ENCODE measurements at regions not wholly inside any gene's neighbourhood (a gene's known extent, or its start where the extent isn't known, plus 50 kb on each side); places are given as distances from the start of the nearest gene placed in this dataset.
"Not testable (repeated sequence)": the region's sequence is repeated elsewhere in the genome, so short reads cannot be mapped to it uniquely, and the experiment has no call there.

GRCh38 chr13:74266309-74266708 lies 132.1 kb upstream of the KLF12 start:
- Histone ChIP-seq H3K27me3 (no peaks in the 10 kb centered on the region), H3K4me1 (no peaks in the 10 kb centered on the region), H3K4me3 (no peak overlapping the region), H3K27ac (no peak overlapping the region), H3K9me3 (peaks cover 0 to 7% (median 0%) of the 10 kb centered on the region in 3 donors), H3K36me3 (no peaks in the 10 kb centered on the region)
- no peak for ATAC-seq
- intact Hi-C loops (cut with DNase I; ENCODE audit: low total_unique reads) (no loop called here), in situ Hi-C loops (cut with MboI; ENCODE audit: low sequenced_read_pairs in 4 of 4) (no loop called here)
- no peak for TF ChIP-seq CTCF (IDR thresholded peaks at IDR 0.05 in 4 of 5, conservative IDR thresholded peaks at IDR 0.05 in 1 of 5)
- no peak for TF ChIP-seq POLR2A (IDR thresholded peaks at IDR 0.05)
- DNase-seq, result no peak

- no peak overlapping the region for H3K4me3 ChIP-seq
- H3K4me1 ChIP-seq, result no peaks in the 10 kb centered on the region
- TF ChIP-seq CTCF (IDR thresholded peaks at IDR 0.05 in 4 of 5, conservative IDR thresholded peaks at IDR 0.05 in 1 of 5) (no peak), POLR2A (IDR thresholded peaks at IDR 0.05) (no peak)
- H3K36me3 ChIP-seq, result no peaks in the 10 kb centered on the region
- no peak for DNase-seq
- H3K27me3 ChIP-seq, result no peaks in the 10 kb centered on the region
- ATAC-seq, result no peak
- in situ Hi-C loops (cut with MboI; ENCODE audit: low sequenced_read_pairs in 4 of 4) (no loop called here), intact Hi-C loops (cut with DNase I; ENCODE audit: low total_unique reads) (no loop called here)
- H3K27ac ChIP-seq, result no peak overlapping the region
- H3K9me3 ChIP-seq, result peaks cover 0 to 7% (median 0%) of the 10 kb centered on the region in 3 donors
Measured at GRCh38 chr13:74264333-74264732, 130.1 kb upstream of the KLF12 start.

GRCh38 chr13:74260420-74260819 lies 126.2 kb upstream of the KLF12 start:
- not testable (repeated sequence) for DNase-seq, H3K27ac ChIP-seq, ATAC-seq

GRCh38 chr13:74259641-74260040 lies 125.4 kb upstream of the KLF12 start:
- Histone ChIP-seq H3K27me3 (no peaks in the 10 kb centered on the region), H3K4me3 (no peak overlapping the region), H3K36me3 (no peaks in the 10 kb centered on the region), H3K9me3 (peaks cover 0 to 5% (median 0%) of the 10 kb centered on the region in 3 donors), H3K4me1 (no peaks in the 10 kb centered on the region), H3K27ac (no peak overlapping the region)
- TF ChIP-seq CTCF (IDR thresholded peaks at IDR 0.05 in 4 of 5, conservative IDR thresholded peaks at IDR 0.05 in 1 of 5), result no peak
- no peak for TF ChIP-seq POLR2A (IDR thresholded peaks at IDR 0.05)
- intact Hi-C loops (cut with DNase I; ENCODE audit: low total_unique reads), result no loop called here
- DNase-seq, result no peak
- in situ Hi-C loops (cut with MboI; ENCODE audit: low sequenced_read_pairs in 4 of 4), result no loop called here
- ATAC-seq, result no peak

More at GRCh38 chr13:74260420-74260819, 126.2 kb upstream of the KLF12 start:
- intact Hi-C loops (cut with DNase I; ENCODE audit: low total_unique reads); in situ Hi-C loops (cut with MboI; ENCODE audit: low sequenced_read_pairs in 4 of 4); H3K4me3 ChIP-seq; H3K9me3 ChIP-seq; H3K4me1 ChIP-seq; H3K27me3 ChIP-seq; H3K36me3 ChIP-seq: not testable (repeated sequence)

- ATAC-seq, result no peak
- DNase-seq, result no peak
- Histone ChIP-seq H3K36me3 (no peaks in the 10 kb centered on the region), H3K4me1 (no peaks in the 10 kb centered on the region), H3K9me3 (no peaks in the 10 kb centered on the region), H3K27me3 (no peaks in the 10 kb centered on the region), H3K4me3 (no peak overlapping the region), H3K27ac (no peak overlapping the region)
- in situ Hi-C loops (cut with MboI; ENCODE audit: low sequenced_read_pairs in 4 of 4) (no loop called here), intact Hi-C loops (cut with DNase I; ENCODE audit: low total_unique reads) (no loop called here)
- TF ChIP-seq CTCF (IDR thresholded peaks at IDR 0.05 in 4 of 5, conservative IDR thresholded peaks at IDR 0.05 in 1 of 5) (no peak), POLR2A (IDR thresholded peaks at IDR 0.05) (no peak)
Measured at GRCh38 chr13:74258961-74259360, 124.8 kb upstream of the KLF12 start.

Data from gastrocnemius medialis (tissue), 4 donors.